GM12873 (cell line): ENCODE measurements at regions not wholly inside any gene's neighbourhood (a gene's known extent, or its start where the extent isn't known, plus 50 kb on each side); places are given as distances from the start of the nearest gene placed in this dataset.

Source experiments
- TF ChIP-seq, protein P1 (sequence below): IDR thresholded peaks from 2 replicates; pipeline ENCODE4 v1.5.1; 2012; ENCODE audit warnings: low read depth, mild to moderate bottlenecking, moderate library complexity, low read length, control low read depth; ENCODE audit not compliant: insufficient read depth; ENCODE audit errors: missing control alignments

- TF ChIP-seq, protein P1, sequence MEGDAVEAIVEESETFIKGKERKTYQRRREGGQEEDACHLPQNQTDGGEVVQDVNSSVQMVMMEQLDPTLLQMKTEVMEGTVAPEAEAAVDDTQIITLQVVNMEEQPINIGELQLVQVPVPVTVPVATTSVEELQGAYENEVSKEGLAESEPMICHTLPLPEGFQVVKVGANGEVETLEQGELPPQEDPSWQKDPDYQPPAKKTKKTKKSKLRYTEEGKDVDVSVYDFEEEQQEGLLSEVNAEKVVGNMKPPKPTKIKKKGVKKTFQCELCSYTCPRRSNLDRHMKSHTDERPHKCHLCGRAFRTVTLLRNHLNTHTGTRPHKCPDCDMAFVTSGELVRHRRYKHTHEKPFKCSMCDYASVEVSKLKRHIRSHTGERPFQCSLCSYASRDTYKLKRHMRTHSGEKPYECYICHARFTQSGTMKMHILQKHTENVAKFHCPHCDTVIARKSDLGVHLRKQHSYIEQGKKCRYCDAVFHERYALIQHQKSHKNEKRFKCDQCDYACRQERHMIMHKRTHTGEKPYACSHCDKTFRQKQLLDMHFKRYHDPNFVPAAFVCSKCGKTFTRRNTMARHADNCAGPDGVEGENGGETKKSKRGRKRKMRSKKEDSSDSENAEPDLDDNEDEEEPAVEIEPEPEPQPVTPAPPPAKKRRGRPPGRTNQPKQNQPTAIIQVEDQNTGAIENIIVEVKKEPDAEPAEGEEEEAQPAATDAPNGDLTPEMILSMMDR = no peak
Measured at GRCh38 chr7:52956379-52956915, 79.0 kb upstream of the POM121L12 start.

GRCh38 chr7:52955522-52955921 is 79.9 kb upstream of the POM121L12 start:
- TF ChIP-seq, protein P1 = no peak

- TF ChIP-seq, protein P1 = no peak
Measured at GRCh38 chr7:52944921-52945320, 90.5 kb upstream of the POM121L12 start.

DNA sequence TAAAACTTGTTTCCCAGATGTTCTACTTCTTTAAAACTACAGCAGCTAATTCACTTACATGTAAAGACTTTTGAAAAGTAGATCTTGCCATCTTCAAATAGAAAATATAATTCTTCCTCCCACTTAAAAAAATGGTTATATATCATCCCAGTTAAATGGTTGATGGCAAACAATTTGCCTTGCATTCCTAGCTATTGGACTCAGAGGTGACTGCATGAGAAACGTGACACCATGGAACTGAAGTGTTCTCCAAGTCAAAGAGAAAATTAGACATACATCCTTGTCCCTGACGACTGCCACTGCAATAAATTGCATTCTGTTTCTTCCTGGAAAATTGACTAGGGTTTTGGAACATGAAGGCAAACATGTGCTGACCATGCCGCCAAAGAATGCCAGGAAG is 95.0 kb upstream of the POM121L12 start:
- TF ChIP-seq, protein P1 = no peak

GRCh38 chr7:52938455-52939133 is 96.8 kb upstream of the POM121L12 start:
- TF ChIP-seq, protein P1 = no peak

DNA sequence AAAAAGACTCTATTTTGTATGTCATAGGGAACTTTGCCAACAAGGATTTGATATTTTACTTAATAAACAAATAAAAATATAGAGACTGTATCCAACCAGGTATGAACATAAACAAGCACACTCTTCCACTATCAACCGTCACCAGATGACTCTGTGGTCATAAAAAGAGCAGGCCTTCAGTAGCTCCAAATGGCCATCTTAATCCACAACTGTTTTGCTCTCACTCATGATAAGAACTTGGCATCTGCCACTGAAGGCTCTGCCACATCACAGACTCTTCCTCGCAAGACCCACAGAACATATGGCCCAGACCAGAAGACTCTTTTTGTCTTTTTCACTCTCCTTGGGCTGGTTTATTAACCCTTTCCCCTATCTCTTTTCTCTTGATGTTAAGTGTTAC is 98.7 kb upstream of the POM121L12 start:
- TF ChIP-seq, protein P1 = no peak

DNA sequence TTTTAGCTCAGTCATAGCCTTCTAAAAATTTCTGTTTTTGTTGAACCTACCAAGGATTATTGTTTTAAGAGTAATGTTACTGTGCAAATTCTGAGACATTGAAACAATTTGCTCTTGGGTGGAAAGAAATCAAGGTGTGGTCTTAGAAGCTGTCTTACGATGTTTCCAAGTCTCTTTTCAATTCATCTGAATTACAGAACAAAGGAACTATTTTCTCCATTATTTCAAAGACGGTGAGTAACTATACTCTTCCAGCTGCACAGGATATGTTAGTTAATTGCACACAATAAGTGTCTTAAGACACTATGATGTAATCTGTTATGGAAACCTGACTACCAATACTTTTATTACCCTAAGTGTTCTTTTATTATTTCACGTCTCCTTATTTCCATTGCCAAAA is 106.8 kb upstream of the POM121L12 start:
- TF ChIP-seq, protein P1 = no peak
